H9 (cell line): ENCODE measurements at regions not wholly inside any gene's neighbourhood (a gene's known extent, or its start where the extent isn't known, plus 50 kb on each side); places are given as distances from the start of the nearest gene placed in this dataset.

Experiments
- DNase-seq: peaks from one replicate; pipeline ENCODE4 v3.0.0-alpha.2; 2017
- H2AFZ ChIP-seq: one replicate; pipeline ENCODE4 v1.6.1; 2013; ENCODE audit warnings: mild to moderate bottlenecking, low read length, control low read depth, moderate library complexity
- H2AK5ac ChIP-seq: 2 replicates; pipeline ENCODE4 v1.6.1; 2013; ENCODE audit warnings: low read length, control low read depth, mixed read lengths; ENCODE audit not compliant: insufficient read length
- H2BK120ac ChIP-seq: one replicate; pipeline ENCODE4 v1.6.1; 2013; ENCODE audit warnings: low read depth, mild to moderate bottlenecking, low read length, control low read depth, inconsistent platforms; ENCODE audit not compliant: poor library complexity, severe bottlenecking
- H2BK12ac ChIP-seq: 2 replicates; pipeline ENCODE4 v1.6.1; 2013; ENCODE audit warnings: low read length, control low read depth, mixed read lengths, low read depth; ENCODE audit not compliant: insufficient read length
- H2BK15ac ChIP-seq: 2 replicates; pipeline ENCODE4 v1.6.1; 2013; ENCODE audit warnings: low read depth, low read length, control low read depth
- H2BK20ac ChIP-seq: one replicate; pipeline ENCODE4 v1.6.1; 2013; ENCODE audit warnings: low read depth, mild to moderate bottlenecking, low read length, control low read depth, inconsistent platforms; ENCODE audit not compliant: poor library complexity, severe bottlenecking
- H2BK5ac ChIP-seq: 2 replicates; pipeline ENCODE4 v1.6.1; 2013; ENCODE audit warnings: low read length, control low read depth, mixed read lengths; ENCODE audit not compliant: insufficient read length
- H3K14ac ChIP-seq: 2 replicates; pipeline ENCODE4 v1.6.1; 2013; ENCODE audit warnings: low read length, control low read depth; ENCODE audit not compliant: insufficient read depth
- H3K18ac ChIP-seq: 2 replicates; pipeline ENCODE4 v1.6.1; 2013; ENCODE audit warnings: low read depth, mild to moderate bottlenecking, mixed read lengths, low read length, control low read depth; ENCODE audit not compliant: insufficient read length
- H3K23ac ChIP-seq: 2 replicates; pipeline ENCODE4 v1.6.1; 2013; ENCODE audit warnings: low read length, control low read depth, mixed read lengths, low read depth; ENCODE audit not compliant: insufficient read length
- H3K23me2 ChIP-seq: 2 replicates; pipeline ENCODE4 v1.6.1; 2013; ENCODE audit warnings: low read depth, mild to moderate bottlenecking, mixed read lengths, low read length, control low read depth; ENCODE audit not compliant: insufficient read length, poor library complexity, severe bottlenecking
- H3K27ac ChIP-seq: 2 replicates; pipeline ENCODE4 v1.5.1; 2013; ENCODE audit warnings: low read length, control low read depth, mixed read lengths, low read depth; ENCODE audit not compliant: insufficient read length
- H3K27me3 ChIP-seq: 2 replicates; pipeline ENCODE4 v1.6.1; 2013; ENCODE audit warnings: low read length, control low read depth, inconsistent platforms; ENCODE audit not compliant: insufficient read depth
- H3K4ac ChIP-seq: 2 replicates; pipeline ENCODE4 v1.6.1; 2013; ENCODE audit warnings: low read depth, mild to moderate bottlenecking, control low read depth, inconsistent platforms, low read length, moderate library complexity
- H3K4me1 ChIP-seq: 2 replicates; pipeline ENCODE4 v1.6.1; 2013; ENCODE audit warnings: low read length, control low read depth, inconsistent platforms; ENCODE audit not compliant: insufficient read depth
- H3K4me2 ChIP-seq: 2 replicates; pipeline ENCODE4 v1.6.1; 2013; ENCODE audit warnings: low read length, control low read depth, mixed read lengths; ENCODE audit not compliant: insufficient read length, insufficient read depth
- H3K56ac ChIP-seq: 2 replicates; pipeline ENCODE4 v1.6.1; 2013; ENCODE audit warnings: low read depth, mild to moderate bottlenecking, mixed read lengths, low read length, control low read depth; ENCODE audit not compliant: insufficient read length
- H3K79me1 ChIP-seq: 2 replicates; pipeline ENCODE4 v1.6.1; 2013; ENCODE audit warnings: low read depth, mild to moderate bottlenecking, moderate library complexity, low read length, control low read depth, inconsistent platforms; ENCODE audit not compliant: insufficient read depth, poor library complexity, severe bottlenecking
- H3K79me2 ChIP-seq: 2 replicates; pipeline ENCODE4 v1.6.1; 2013; ENCODE audit warnings: low read length, control low read depth, inconsistent platforms; ENCODE audit not compliant: insufficient read depth
- H3K9ac ChIP-seq: 2 replicates; pipeline ENCODE4 v1.6.1; 2013; ENCODE audit warnings: low read length, control low read depth, mixed read lengths; ENCODE audit not compliant: insufficient read length; ENCODE audit errors: extremely low read depth
- H3K9me3 ChIP-seq: one replicate; pipeline ENCODE4 v1.6.1; 2013; ENCODE audit warnings: low read depth, low read length, inconsistent platforms; ENCODE audit not compliant: control insufficient read depth
- H3T11ph ChIP-seq: one replicate; pipeline ENCODE4 v1.6.1; 2013; ENCODE audit warnings: mild to moderate bottlenecking, low read length, control low read depth, inconsistent platforms
- H4K20me1 ChIP-seq: one replicate; pipeline ENCODE4 v1.6.1; 2013; ENCODE audit not compliant: control insufficient read depth, insufficient read length, insufficient read depth
- H4K5ac ChIP-seq: 2 replicates; pipeline ENCODE4 v1.6.1; 2013; ENCODE audit warnings: low read depth, mild to moderate bottlenecking, mixed read lengths, low read length, control low read depth; ENCODE audit not compliant: insufficient read length
- H4K8ac ChIP-seq: replicated peaks from 2 replicates; pipeline ENCODE4 v1.6.1; 2013; ENCODE audit warnings: low read length, control low read depth, mixed read lengths, low read depth; ENCODE audit not compliant: insufficient read length
- H4K91ac ChIP-seq: 2 replicates; pipeline ENCODE4 v1.6.1; 2013; ENCODE audit warnings: low read depth, mild to moderate bottlenecking, moderate library complexity, mixed read lengths, low read length, control low read depth; ENCODE audit not compliant: insufficient read length
- H3K27ac Mint-ChIP-seq, 3 experiments: 2 replicates in 2 of 3; 3 replicates in 1 of 3; pipeline ENCODE4 v1.8.0; 2020 to 2021; ENCODE audit warnings: mixed read lengths in 3 of 3, mild to moderate bottlenecking in 1 of 3, moderate library complexity in 1 of 3
- H3K27me3 Mint-ChIP-seq: 2 replicates; pipeline ENCODE4 v1.8.0; 2021; ENCODE audit warnings: low read depth, mild to moderate bottlenecking, moderate library complexity, mixed read lengths
- H3K36me3 Mint-ChIP-seq, 3 experiments: 2 replicates in 2 of 3; 3 replicates in 1 of 3; pipeline ENCODE4 v1.8.0; 2020 to 2021; ENCODE audit warnings: low read depth in 3 of 3, mixed read lengths in 3 of 3; ENCODE audit not compliant: insufficient read depth in 1 of 3
- H3K4me1 Mint-ChIP-seq, 2 experiments: 2 replicates each; pipeline ENCODE4 v1.8.0; 2020; ENCODE audit warnings: mixed read lengths in 2 of 2
- H3K4me3 Mint-ChIP-seq, 2 experiments: 2 replicates in 1 of 2; 3 replicates in 1 of 2; pipeline ENCODE4 v1.8.0; 2020 to 2021; ENCODE audit warnings: mild to moderate bottlenecking in 2 of 2, mixed read lengths in 2 of 2, moderate library complexity in 1 of 2
- H3K9me3 Mint-ChIP-seq, 2 experiments: 2 replicates in 1 of 2; 3 replicates in 1 of 2; pipeline ENCODE4 v1.8.0; 2020; ENCODE audit warnings: mild to moderate bottlenecking in 2 of 2, mixed read lengths in 2 of 2, moderate library complexity in 1 of 2
- WGBS: extraction: QIAGEN DNeasy Blood & Tissue Kit; methylation state at CpG from one replicate; pipeline ENCODE4 v1.1.7; 2013; ENCODE audit warnings: missing lambda C conversion rate, low lambda C conversion rate, mixed read lengths; ENCODE audit not compliant: insufficient read length; ENCODE audit errors: extremely low coverage; 5-methylcytosine and 5-hydroxymethylcytosine counted together
- TF ChIP-seq, protein P1 (sequence below): fragments of 200-600 bp; sonication (generic); conservative IDR thresholded peaks from 3 replicates; pipeline ENCODE4 v1.8.0; 2021; ENCODE audit warnings: antibody characterized with exemption, mild to moderate bottlenecking

DNA sequence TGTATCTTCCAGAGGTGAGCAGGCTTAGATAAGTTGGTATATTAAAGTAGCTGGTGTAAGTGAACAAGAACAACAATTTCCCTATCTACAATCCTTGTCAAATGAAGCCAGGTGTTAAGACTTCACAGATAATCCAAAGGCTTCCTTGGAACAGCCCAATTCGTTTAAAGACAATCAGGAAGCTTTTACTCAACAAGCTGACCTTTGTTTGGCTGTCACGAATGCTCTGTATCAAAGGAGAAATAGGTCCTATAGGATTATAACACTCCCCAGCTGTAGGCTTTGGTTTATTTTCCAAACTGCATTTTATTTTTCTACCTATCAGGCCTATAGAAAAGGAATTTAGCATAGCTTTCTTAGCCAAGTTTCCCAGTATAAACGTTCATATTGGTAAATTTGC is 766.5 kb upstream of the GOT2 start:
- H2AK5ac ChIP-seq: no peak overlapping the region
- no peak overlapping the region for H3K9ac ChIP-seq
- H3K36me3 Mint-ChIP-seq: no peaks in the 10 kb centered on the region; a peak in 1 of 7 replicates
- H4K20me1 ChIP-seq: no peaks in the 10 kb centered on the region
- no peak overlapping the region for H3K56ac ChIP-seq
- no peak overlapping the region for H2BK12ac ChIP-seq
- no peak overlapping the region for H2BK20ac ChIP-seq
- no peaks in the 10 kb centered on the region for H3K79me1 ChIP-seq
- no peak overlapping the region for H3K4me2 ChIP-seq
- no peak overlapping the region for H4K5ac ChIP-seq
- DNase-seq: no peak
- no peaks in the 10 kb centered on the region for H3K4me1 ChIP-seq
- H3K79me2 ChIP-seq: no peaks in the 10 kb centered on the region
- H3K27ac ChIP-seq: no peak overlapping the region
- no peaks in the 10 kb centered on the region for H3K9me3 ChIP-seq
- H2BK120ac ChIP-seq: no peak overlapping the region
- no peak overlapping the region for H2BK15ac ChIP-seq
- H3K4me1 Mint-ChIP-seq: no peaks in the 10 kb centered on the region
- H3K14ac ChIP-seq: no peak overlapping the region
- H3T11ph ChIP-seq: no peak overlapping the region
- H3K27me3 Mint-ChIP-seq: no peaks in the 10 kb centered on the region
- TF ChIP-seq, protein P1, sequence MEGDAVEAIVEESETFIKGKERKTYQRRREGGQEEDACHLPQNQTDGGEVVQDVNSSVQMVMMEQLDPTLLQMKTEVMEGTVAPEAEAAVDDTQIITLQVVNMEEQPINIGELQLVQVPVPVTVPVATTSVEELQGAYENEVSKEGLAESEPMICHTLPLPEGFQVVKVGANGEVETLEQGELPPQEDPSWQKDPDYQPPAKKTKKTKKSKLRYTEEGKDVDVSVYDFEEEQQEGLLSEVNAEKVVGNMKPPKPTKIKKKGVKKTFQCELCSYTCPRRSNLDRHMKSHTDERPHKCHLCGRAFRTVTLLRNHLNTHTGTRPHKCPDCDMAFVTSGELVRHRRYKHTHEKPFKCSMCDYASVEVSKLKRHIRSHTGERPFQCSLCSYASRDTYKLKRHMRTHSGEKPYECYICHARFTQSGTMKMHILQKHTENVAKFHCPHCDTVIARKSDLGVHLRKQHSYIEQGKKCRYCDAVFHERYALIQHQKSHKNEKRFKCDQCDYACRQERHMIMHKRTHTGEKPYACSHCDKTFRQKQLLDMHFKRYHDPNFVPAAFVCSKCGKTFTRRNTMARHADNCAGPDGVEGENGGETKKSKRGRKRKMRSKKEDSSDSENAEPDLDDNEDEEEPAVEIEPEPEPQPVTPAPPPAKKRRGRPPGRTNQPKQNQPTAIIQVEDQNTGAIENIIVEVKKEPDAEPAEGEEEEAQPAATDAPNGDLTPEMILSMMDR: no peak
- H3K9me3 Mint-ChIP-seq: no peaks in the 10 kb centered on the region
- H3K27ac Mint-ChIP-seq: no peak overlapping the region
- no peak overlapping the region for H3K18ac ChIP-seq
- no peaks in the 10 kb centered on the region for H3K23me2 ChIP-seq
- H3K27me3 ChIP-seq: no peaks in the 10 kb centered on the region
- WGBS: no CpG with 5 or more reads among the region's 3 CpGs
- no peak overlapping the region for H2BK5ac ChIP-seq
- H3K4me3 Mint-ChIP-seq: no peak overlapping the region
- no peak overlapping the region for H3K4ac ChIP-seq
- H3K23ac ChIP-seq: no peak overlapping the region
- H2AFZ ChIP-seq: no peak overlapping the region
- no peak overlapping the region for H4K91ac ChIP-seq
- H4K8ac ChIP-seq: no peak overlapping the region
